HG03442 (cell line): ENCODE measurements at regions not wholly inside any gene's neighbourhood (a gene's known extent, or its start where the extent isn't known, plus 50 kb on each side); places are given as distances from the start of the nearest gene placed in this dataset.
"Not testable (repeated sequence)": the region's sequence is repeated elsewhere in the genome, so short reads cannot be mapped to it uniquely, and the experiment has no call there.

ENCODE experiments used
- ATAC-seq: cut with Tn5 transposase; IDR thresholded peaks from one replicate; pipeline ENCODE4 v1.9.1; 2021; ENCODE audit warnings: mild to moderate bottlenecking, moderate library complexity; ENCODE audit not compliant: unreplicated experiment

- ATAC-seq, result no peak
Observed at GRCh38 chr3:103410231-103410630, 975.4 kb downstream of the ZPLD1 start.

GRCh38 chr3:103421460-103421859 lies 986.6 kb downstream of the ZPLD1 start:
- ATAC-seq, result no peak

DNA sequence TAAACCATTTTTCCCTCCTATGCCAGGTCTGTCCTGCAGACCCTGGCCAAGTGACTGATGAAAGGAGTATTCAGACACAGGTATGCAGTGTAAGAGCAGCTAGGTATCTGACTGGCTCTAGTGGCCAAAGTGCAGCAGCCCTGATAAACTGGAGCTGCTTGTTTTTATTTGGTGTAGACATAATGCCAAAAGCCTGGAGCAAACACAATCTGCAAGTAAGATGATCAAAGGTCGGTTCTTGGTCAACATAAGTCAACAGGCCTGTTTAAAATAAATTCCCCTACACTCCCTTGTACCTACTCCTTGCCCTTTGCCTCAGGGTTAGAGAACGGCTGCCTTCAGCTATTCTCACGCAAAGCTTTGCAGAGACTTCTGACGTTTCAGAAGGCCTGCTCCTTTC lies 1003.1 kb downstream of the ZPLD1 start:
- no peak for ATAC-seq

- ATAC-seq, result peak; percentile 88
Observed at GRCh38 chr3:103440539-103441203, 1005.9 kb downstream of the ZPLD1 start.

GRCh38 chr3:103446953-103447629 lies 1012.3 kb downstream of the ZPLD1 start:
- ATAC-seq, result no peak

GRCh38 chr3:103453152-103453551 lies 1018.3 kb downstream of the ZPLD1 start:
- ATAC-seq, result no peak

DNA sequence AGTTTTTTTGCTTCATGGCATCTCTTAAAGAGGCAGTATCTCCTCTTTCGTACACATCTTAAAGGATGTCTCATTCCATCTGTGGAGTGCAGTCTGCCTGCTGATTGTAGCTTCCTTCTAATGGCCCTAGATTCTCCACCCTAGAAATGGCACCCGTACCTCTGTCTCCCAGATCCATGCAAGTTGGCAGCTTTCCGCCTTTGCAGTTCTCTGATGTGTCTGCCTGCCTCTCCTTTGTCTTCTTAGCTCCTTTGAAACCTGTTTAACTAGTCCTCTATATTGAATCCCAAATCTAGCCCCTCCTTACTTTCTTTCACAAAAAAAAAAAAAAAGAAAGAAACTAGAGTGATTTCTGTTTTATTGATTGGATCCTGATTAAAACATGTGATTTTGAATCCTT lies 1025.0 kb downstream of the ZPLD1 start:
- no peak for ATAC-seq

- ATAC-seq, result no peak
Observed at GRCh38 chr3:103470498-103470897, 1035.7 kb downstream of the ZPLD1 start.

- ATAC-seq, result no peak
Observed at GRCh38 chr3:103494011-103494410, 1059.2 kb downstream of the ZPLD1 start.

DNA sequence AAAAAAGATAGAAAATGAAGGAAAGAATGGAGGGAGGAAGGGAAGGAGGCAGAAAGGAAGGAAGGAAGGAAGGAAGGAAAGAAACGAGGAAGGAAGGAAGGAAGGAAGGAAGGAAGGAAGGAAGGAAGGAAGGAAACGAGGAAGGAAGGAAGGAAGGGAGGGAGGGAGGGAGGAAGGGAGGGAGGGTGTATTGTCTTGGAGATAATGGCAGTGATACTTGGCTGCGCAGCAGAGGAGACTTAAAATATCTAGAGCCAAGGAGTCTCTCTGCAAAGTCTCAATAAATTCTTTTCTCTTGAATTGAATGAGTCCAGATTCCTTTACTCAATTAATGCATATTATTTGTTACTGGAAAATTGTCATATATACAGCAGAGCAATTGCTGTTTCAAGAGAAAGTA lies 1059.7 kb downstream of the ZPLD1 start:
- no peak for ATAC-seq

- ATAC-seq, result no peak
Observed at GRCh38 chr3:103495186-103495585, 1060.4 kb downstream of the ZPLD1 start.

DNA sequence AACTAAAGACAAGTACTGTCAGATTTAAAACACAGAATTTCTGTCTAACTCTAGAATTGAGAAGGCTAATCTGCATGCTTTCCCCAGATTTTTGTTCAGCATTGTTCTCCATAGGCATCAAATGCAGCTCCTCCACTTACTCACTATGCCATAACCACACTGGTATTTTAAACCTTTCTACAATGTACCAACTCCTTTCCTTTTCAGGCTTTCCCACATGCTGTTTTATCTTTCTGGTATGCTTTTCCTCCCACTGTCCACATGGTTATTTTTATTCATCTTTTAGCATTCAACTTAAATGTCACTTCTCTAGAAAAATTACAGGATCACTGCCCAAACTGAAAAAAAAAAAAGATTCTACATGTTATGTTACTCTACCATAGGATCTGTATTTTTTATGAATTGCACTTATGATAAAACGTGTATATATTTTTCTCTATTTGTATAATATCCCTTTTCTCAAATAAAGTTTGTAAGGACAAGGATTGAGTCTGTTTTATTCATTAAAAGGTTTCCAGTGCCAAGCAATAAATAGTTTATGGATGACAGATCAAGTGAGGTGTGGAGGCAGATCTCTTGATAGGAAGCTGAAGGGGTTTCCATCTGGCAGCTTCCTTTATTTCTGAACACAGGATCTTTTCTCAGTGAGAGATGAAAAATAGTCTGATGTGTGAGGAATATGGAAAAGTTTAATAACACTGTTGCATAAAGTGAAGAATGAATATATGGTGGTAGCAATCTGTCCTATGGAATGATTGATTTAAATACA lies 1064.5 kb downstream of the ZPLD1 start:
- no peak for ATAC-seq

- ATAC-seq, result no peak
Observed at GRCh38 chr3:103499967-103500366, 1065.2 kb downstream of the ZPLD1 start.

DNA sequence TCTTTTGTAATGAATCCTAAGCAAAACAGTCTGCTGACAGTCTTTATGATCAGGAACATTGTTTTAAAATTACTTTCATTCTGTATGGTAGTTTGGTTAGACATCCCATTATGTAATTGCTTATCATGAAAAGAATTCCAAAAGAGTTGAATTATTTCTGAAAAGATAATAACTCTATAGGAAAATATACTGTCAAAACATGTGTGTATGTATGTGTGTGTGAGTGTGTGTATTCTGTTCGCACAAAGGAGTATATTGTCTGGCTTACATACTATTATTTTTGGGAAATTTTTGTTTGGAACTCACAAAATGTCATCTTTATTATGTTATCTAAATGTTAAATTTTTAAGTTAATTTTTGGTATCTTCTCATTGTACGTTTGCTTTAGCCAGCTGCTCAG lies 1075.9 kb downstream of the ZPLD1 start:
- ATAC-seq, result no peak

DNA sequence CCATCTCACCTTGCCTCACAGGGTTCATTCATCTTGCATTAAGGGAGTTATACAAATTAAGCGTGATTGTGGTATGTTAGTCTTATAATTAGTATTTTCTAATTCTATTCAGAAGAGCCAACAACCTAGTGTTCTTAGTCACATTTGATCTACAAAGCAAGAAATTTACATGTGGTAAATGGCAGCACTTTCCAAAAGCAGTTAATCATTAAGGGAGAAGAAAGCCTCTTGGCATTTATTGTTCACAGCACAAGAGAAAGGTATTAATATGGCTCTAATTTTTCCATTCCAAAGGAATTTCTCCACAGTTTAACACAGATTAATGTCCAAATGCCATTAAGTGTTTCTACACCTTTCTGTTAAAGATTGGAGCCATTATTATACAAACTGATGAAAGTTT lies 1077.1 kb downstream of the ZPLD1 start:
- ATAC-seq, result no peak

GRCh38 chr3:103512595-103512994 lies 1077.8 kb downstream of the ZPLD1 start:
- ATAC-seq, result no peak

- ATAC-seq, result no peak
Observed at GRCh38 chr3:103513003-103513402, 1078.2 kb downstream of the ZPLD1 start.

DNA sequence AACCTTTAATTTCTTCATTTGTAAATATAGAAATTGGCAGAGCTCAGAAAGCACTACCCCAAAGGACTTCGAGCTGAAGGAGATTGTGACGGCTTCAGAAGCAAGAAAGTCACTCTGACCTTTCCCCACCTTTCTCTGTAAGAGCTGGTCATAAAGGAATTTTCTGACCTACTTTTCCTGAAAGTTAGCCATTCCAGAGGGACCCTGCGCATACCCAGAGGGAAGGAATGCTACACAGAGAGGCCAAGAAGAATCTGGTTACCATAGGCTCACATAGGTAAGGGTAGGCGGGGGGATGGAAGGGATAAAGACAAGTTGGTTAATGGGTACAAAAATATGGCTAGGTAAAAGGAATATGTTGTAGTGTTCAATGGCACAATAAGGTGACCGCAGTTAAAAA lies 1080.3 kb downstream of the ZPLD1 start:
- no peak for ATAC-seq

DNA sequence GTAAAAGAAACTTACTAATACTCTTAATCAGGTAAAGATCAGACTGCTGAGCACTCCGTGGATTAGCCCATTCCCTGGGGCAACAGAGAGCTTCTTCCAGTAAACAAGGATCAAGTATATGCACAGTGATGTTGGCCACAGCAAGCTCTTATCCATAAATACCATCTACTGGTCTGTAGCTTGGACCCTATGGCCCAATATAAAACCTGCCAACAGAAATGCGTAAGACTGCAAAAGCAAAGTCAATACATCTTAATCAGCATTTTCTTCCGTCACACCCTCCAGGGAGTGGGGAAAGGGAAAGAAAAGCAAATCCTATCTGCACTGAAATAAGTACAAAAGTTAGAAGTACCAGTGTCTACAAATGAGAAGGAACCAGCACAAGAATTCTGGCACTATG lies 1082.1 kb downstream of the ZPLD1 start:
- no peak for ATAC-seq

GRCh38 chr3:103531327-103531726 lies 1096.5 kb downstream of the ZPLD1 start:
- not testable (repeated sequence) for ATAC-seq

DNA sequence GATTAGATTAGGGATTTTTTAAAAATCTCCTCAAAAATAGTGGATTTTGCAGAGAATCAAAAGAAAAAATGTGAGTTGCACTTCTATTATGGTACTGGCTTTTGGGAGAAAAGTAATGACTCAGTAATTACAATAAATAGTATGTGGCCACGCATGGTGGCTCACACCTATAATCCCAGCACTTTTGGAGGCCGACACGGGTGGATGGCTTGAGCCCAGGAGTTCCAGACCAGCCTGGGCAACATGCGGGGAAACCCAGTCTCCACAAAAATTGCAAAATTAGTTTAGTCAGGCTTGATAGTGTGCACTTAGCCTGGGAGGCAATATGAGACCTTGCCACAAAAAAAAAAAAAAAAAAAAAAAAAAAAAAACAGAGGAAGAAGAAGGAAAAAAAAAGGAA lies 1098.2 kb downstream of the ZPLD1 start:
- ATAC-seq, result no peak

DNA sequence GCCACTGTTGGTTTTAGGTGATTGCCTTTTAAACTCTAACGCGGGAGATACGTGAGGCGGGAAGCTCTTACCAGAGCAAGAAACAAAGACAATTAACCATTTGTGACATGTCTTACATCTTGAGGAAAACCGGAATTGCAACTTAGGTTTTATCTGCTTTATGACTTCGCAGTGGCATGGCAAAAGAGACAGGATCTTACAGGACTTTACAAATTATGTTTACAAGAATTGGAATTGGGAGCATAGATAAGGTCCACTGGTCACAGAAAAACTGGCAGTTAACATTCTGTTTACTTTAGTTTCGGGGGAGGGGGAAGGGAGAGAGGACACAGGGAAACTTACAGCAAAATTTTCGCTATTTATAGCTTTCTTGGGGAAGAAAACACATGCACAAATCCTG lies 1119.6 kb downstream of the ZPLD1 start:
- no peak for ATAC-seq
